Keratinocyte (primary cell): ENCODE measurements at regions not wholly inside any gene's neighbourhood (a gene's known extent, or its start where the extent isn't known, plus 50 kb on each side); places are given as distances from the start of the nearest gene placed in this dataset.

Experiments
- DNase-seq: peaks from one replicate; pipeline ENCODE4 v3.0.0-alpha.2; 2011; ENCODE audit warnings: low read depth, missing footprints, low spot score
- FAIRE-seq: peaks from 2 replicates; lab custom pipeline; 2011; peaks lifted over from hg19 to GRCh38; lab: Jason Lieb, UNC
- H2AFZ ChIP-seq: 2 replicates; pipeline ENCODE4 v1.6.0; 2012; ENCODE audit warnings: low read length, control low read depth, inconsistent platforms; ENCODE audit not compliant: control insufficient read depth
- H3K27ac ChIP-seq: 2 replicates; pipeline ENCODE4 v1.5.1; 2011; ENCODE audit warnings: low read length; ENCODE audit not compliant: control insufficient read depth, insufficient read depth
- H3K27me3 ChIP-seq: 3 replicates; pipeline ENCODE4 v1.6.0; 2011; ENCODE audit warnings: low read length; ENCODE audit not compliant: control insufficient read depth, insufficient read depth; ENCODE audit errors: extremely low read depth
- H3K36me3 ChIP-seq, 2 experiments: 2 replicates in 1 of 2; 3 replicates in 1 of 2; pipeline ENCODE4 v1.5.1; 2011; ENCODE audit warnings: low read length in 2 of 2, mild to moderate bottlenecking in 1 of 2; ENCODE audit not compliant: control insufficient read depth in 2 of 2, insufficient read depth in 2 of 2; ENCODE audit errors: extremely low read depth in 1 of 2
- H3K4me1 ChIP-seq: 3 replicates; pipeline ENCODE4 v1.5.1; 2011; ENCODE audit warnings: low read length; ENCODE audit not compliant: control insufficient read depth, insufficient read depth; ENCODE audit errors: extremely low read depth
- H3K4me2 ChIP-seq: 3 replicates; pipeline ENCODE4 v1.6.0; 2011; ENCODE audit warnings: low read depth, low read length; ENCODE audit not compliant: control insufficient read depth, insufficient read depth; ENCODE audit errors: extremely low read depth
- H3K4me3 ChIP-seq, 3 experiments: fragments of 200-600 bp in 1 of 3; sonication (generic) in 1 of 3; 2 replicates in 2 of 3; 3 replicates in 1 of 3; pipeline ENCODE4 v1.5.1; 2011 to 2016; ENCODE audit warnings: low read length in 3 of 3, mild to moderate bottlenecking in 3 of 3, control low read depth in 2 of 3, inconsistent platforms in 1 of 3, low read depth in 1 of 3, mixed read lengths in 1 of 3, mixed run types in 1 of 3, moderate library complexity in 1 of 3; ENCODE audit not compliant: control insufficient read depth in 2 of 3, insufficient read depth in 2 of 3; ENCODE audit errors: extremely low read depth in 1 of 3
- H3K79me2 ChIP-seq: 2 replicates; pipeline ENCODE4 v1.6.0; 2012; ENCODE audit warnings: low read length; ENCODE audit not compliant: control insufficient read depth, insufficient read depth
- H3K9ac ChIP-seq: 3 replicates; pipeline ENCODE4 v1.6.0; 2011; ENCODE audit warnings: low read length; ENCODE audit not compliant: control insufficient read depth, insufficient read depth; ENCODE audit errors: extremely low read depth
- H3K9me1 ChIP-seq: 3 replicates; pipeline ENCODE4 v1.6.0; 2011; ENCODE audit warnings: low read length; ENCODE audit not compliant: control insufficient read depth, insufficient read depth; ENCODE audit errors: extremely low read depth
- H3K9me3 ChIP-seq: 2 replicates; pipeline ENCODE4 v1.5.1; 2012; ENCODE audit warnings: low read depth, low read length; ENCODE audit not compliant: control insufficient read depth
- H4K20me1 ChIP-seq: 3 replicates; pipeline ENCODE4 v1.6.0; 2011; ENCODE audit warnings: low read length; ENCODE audit not compliant: control insufficient read depth, insufficient read depth; ENCODE audit errors: extremely low read depth
- CTCF ChIP-seq, 3 experiments: IDR thresholded peaks in 1 of 3; conservative IDR thresholded peaks in 1 of 3; optimal IDR thresholded peaks in 1 of 3; 2 replicates in 2 of 3; 3 replicates in 1 of 3; pipeline versions ENCODE3 to v1.5.1; 2011; ENCODE audit warnings: low read length in 3 of 3, mild to moderate bottlenecking in 3 of 3, moderate library complexity in 2 of 3, control low read depth in 1 of 3, inconsistent platforms in 1 of 3; ENCODE audit not compliant: insufficient read depth in 2 of 3; ENCODE audit errors: extremely low read depth in 1 of 3
- EZH2 ChIP-seq: IDR thresholded peaks from one replicate; pipeline ENCODE4 v1.6.1; 2012; ENCODE audit warnings: inconsistent platforms, mild to moderate bottlenecking, low read length, moderate library complexity
- dilution Hi-C: fragments of 300-500 bp; cut with MboI; formaldehyde crosslinking; loops from one replicate; pipeline ENCODE4 v1.7.0; 2020; ENCODE audit warnings: low sequenced_read_pairs; ENCODE audit not compliant: extremely low pct_ligation_motif_present

GRCh38 chr20:60785785-60786184 lies 466.3 kb upstream of the CDH4 start:
- Histone ChIP-seq H2AFZ (no peak overlapping the region), H3K4me1 (no peaks in the 10 kb centered on the region), H3K4me3 (no peak overlapping the region), H3K27ac (no peak overlapping the region), H3K9ac (no peak overlapping the region), H3K9me3 (no peaks in the 10 kb centered on the region), H3K79me2 (no peaks in the 10 kb centered on the region), H4K20me1 (no peaks in the 10 kb centered on the region), H3K9me1 (no peaks in the 10 kb centered on the region), H3K27me3 (no peaks in the 10 kb centered on the region), H3K4me2 (no peak overlapping the region), H3K36me3 (no peaks in the 10 kb centered on the region)
- dilution Hi-C loops: no loop called here
- FAIRE-seq: no peak
- DNase-seq: no peak
- TF ChIP-seq EZH2: no peak
- no peak for TF ChIP-seq CTCF (optimal IDR thresholded peaks at IDR 0.05 in 1 of 3, IDR thresholded peaks at IDR 0.05 in 1 of 3, conservative IDR thresholded peaks at IDR 0.05 in 1 of 3; ENCODE audit: extremely low read depth in 1 of 3, insufficient read depth in 2 of 3, low read length in 3 of 3)

- Histone ChIP-seq H3K4me1 (no peaks in the 10 kb centered on the region), H3K9me3 (no peaks in the 10 kb centered on the region), H3K27ac (no peak overlapping the region), H3K9me1 (no peaks in the 10 kb centered on the region), H3K36me3 (no peaks in the 10 kb centered on the region), H3K79me2 (no peaks in the 10 kb centered on the region), H3K9ac (no peak overlapping the region), H4K20me1 (no peaks in the 10 kb centered on the region), H3K4me3 (no peak overlapping the region), H3K27me3 (no peaks in the 10 kb centered on the region), H2AFZ (no peak overlapping the region), H3K4me2 (no peak overlapping the region)
- DNase-seq: no peak
- TF ChIP-seq EZH2 (no peak), CTCF (optimal IDR thresholded peaks at IDR 0.05 in 1 of 3, IDR thresholded peaks at IDR 0.05 in 1 of 3, conservative IDR thresholded peaks at IDR 0.05 in 1 of 3; ENCODE audit: extremely low read depth in 1 of 3, insufficient read depth in 2 of 3, low read length in 3 of 3) (no peak)
- dilution Hi-C loops: no loop called here
- no peak for FAIRE-seq
Measured at GRCh38 chr20:60786686-60787217, 465.3 kb upstream of the CDH4 start.
